ENCODE measurements at regions not wholly inside any gene's neighbourhood (a gene's known extent, or its start where the extent isn't known, plus 50 kb on each side); places are given as distances from the start of the nearest gene placed in this dataset.
"Not testable (repeated sequence)": the region's sequence is repeated elsewhere in the genome, so short reads cannot be mapped to it uniquely, and the experiment has no call there.

- DNase-seq (ENCODE audit: low read depth in 4 of 4, low spot score in 3 of 4): no peak
Observed at GRCh38 chr5:126119887-126120442, 303.2 kb upstream of the GRAMD2B start.

GRCh38 chr5:126120939-126121338 is 302.3 kb upstream of the GRAMD2B start:
- no peak for DNase-seq (ENCODE audit: low read depth in 4 of 4, low spot score in 3 of 4)

- no peak for DNase-seq (ENCODE audit: low read depth in 4 of 4, low spot score in 3 of 4)
Observed at GRCh38 chr5:126122942-126123341, 300.3 kb upstream of the GRAMD2B start.

GRCh38 chr5:126124706-126125345 is 298.4 kb upstream of the GRAMD2B start:
- no peak for DNase-seq (ENCODE audit: low read depth in 4 of 4, low spot score in 3 of 4)

GRCh38 chr5:126125407-126125806 is 297.8 kb upstream of the GRAMD2B start:
- no peak for DNase-seq (ENCODE audit: low read depth in 4 of 4, low spot score in 3 of 4)

- DNase-seq (ENCODE audit: low read depth in 4 of 4, low spot score in 3 of 4): no peak
Observed at GRCh38 chr5:126126574-126126973, 296.6 kb upstream of the GRAMD2B start.

GRCh38 chr5:126127371-126127770 is 295.8 kb upstream of the GRAMD2B start:
- DNase-seq (ENCODE audit: low read depth in 4 of 4, low spot score in 3 of 4): not testable (repeated sequence)

- no peak for DNase-seq (ENCODE audit: low read depth in 4 of 4, low spot score in 3 of 4)
Observed at GRCh38 chr5:126129431-126129830, 293.8 kb upstream of the GRAMD2B start.

GRCh38 chr5:126133424-126133823 is 289.8 kb upstream of the GRAMD2B start:
- DNase-seq (ENCODE audit: low read depth in 4 of 4, low spot score in 3 of 4): no peak

GRCh38 chr5:126137891-126138280 is 285.3 kb upstream of the GRAMD2B start:
- peak in 1 of 4 donors; percentile 28 for DNase-seq (ENCODE audit: low read depth in 4 of 4, low spot score in 3 of 4)

GRCh38 chr5:126138281-126138931 is 284.8 kb upstream of the GRAMD2B start:
- DNase-seq (ENCODE audit: low read depth in 4 of 4, low spot score in 3 of 4): peak in 2 of 4 donors; percentile 28 to 35

- DNase-seq (ENCODE audit: low read depth in 4 of 4, low spot score in 3 of 4): no peak
Observed at GRCh38 chr5:126139086-126139485, 284.1 kb upstream of the GRAMD2B start.

GRCh38 chr5:126139773-126140172 is 283.4 kb upstream of the GRAMD2B start:
- DNase-seq (ENCODE audit: low read depth in 4 of 4, low spot score in 3 of 4): no peak

GRCh38 chr5:126143622-126144021 is 279.6 kb upstream of the GRAMD2B start:
- DNase-seq (ENCODE audit: low read depth in 4 of 4, low spot score in 3 of 4): no peak

GRCh38 chr5:126150319-126150718 is 272.9 kb upstream of the GRAMD2B start:
- DNase-seq (ENCODE audit: low read depth in 4 of 4, low spot score in 3 of 4): not testable (repeated sequence)

- not testable (repeated sequence) for DNase-seq (ENCODE audit: low read depth in 4 of 4, low spot score in 3 of 4)
Observed at GRCh38 chr5:126155298-126155697, 267.9 kb upstream of the GRAMD2B start.

- DNase-seq (ENCODE audit: low read depth in 4 of 4, low spot score in 3 of 4): no peak
Observed at GRCh38 chr5:126166368-126166767, 256.8 kb upstream of the GRAMD2B start.

GRCh38 chr5:126168785-126169184 is 254.4 kb upstream of the GRAMD2B start:
- no peak for DNase-seq (ENCODE audit: low read depth in 4 of 4, low spot score in 3 of 4)

GRCh38 chr5:126171916-126172315 is 251.3 kb upstream of the GRAMD2B start:
- DNase-seq (ENCODE audit: low read depth in 4 of 4, low spot score in 3 of 4): no peak

GRCh38 chr5:126172812-126173211 is 250.4 kb upstream of the GRAMD2B start:
- DNase-seq (ENCODE audit: low read depth in 4 of 4, low spot score in 3 of 4): no peak

GRCh38 chr5:126178521-126178920 is 244.7 kb upstream of the GRAMD2B start:
- no peak for DNase-seq (ENCODE audit: low read depth in 4 of 4, low spot score in 3 of 4)
